GM12865 (cell line): ENCODE measurements at regions not wholly inside any gene's neighbourhood (a gene's known extent, or its start where the extent isn't known, plus 50 kb on each side); places are given as distances from the start of the nearest gene placed in this dataset.

Experiments
- DNase-seq: peaks from one replicate; pipeline ENCODE4 v3.0.0; 2010; ENCODE audit warnings: low read depth
- H3K4me3 ChIP-seq: 2 replicates; pipeline ENCODE4 v1.5.1; 2011; ENCODE audit warnings: mild to moderate bottlenecking, low read depth, low read length, control low read depth
- TF ChIP-seq, protein P1 (sequence below): IDR thresholded peaks from 2 replicates; pipeline ENCODE4 v1.5.1; 2011; ENCODE audit warnings: low read length, control low read depth, low read depth, inconsistent platforms; ENCODE audit not compliant: insufficient read depth; ENCODE audit errors: missing control alignments

DNA sequence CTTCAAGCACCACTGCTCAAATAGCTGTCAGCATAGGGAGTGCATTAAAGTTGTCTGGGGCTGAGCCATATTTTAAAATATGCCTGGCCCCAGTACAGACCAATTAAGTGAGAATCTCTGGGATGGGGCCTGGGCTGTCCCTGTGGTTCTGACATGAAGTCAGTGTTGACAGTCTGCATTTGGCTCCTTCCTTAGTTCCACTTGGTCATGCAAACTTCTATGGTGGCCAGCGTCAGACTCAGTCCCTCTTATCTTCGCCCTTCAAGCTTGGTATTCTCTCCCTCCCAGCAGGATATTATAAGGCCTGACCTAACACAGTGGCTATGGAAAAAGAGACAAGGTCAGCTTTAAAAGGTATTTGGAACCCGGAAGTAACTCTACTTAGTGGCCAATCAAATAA lies 177.2 kb downstream of the PMP22 start:
- no peak for DNase-seq
- H3K4me3 ChIP-seq, result no peak overlapping the region
- TF ChIP-seq, protein P1, sequence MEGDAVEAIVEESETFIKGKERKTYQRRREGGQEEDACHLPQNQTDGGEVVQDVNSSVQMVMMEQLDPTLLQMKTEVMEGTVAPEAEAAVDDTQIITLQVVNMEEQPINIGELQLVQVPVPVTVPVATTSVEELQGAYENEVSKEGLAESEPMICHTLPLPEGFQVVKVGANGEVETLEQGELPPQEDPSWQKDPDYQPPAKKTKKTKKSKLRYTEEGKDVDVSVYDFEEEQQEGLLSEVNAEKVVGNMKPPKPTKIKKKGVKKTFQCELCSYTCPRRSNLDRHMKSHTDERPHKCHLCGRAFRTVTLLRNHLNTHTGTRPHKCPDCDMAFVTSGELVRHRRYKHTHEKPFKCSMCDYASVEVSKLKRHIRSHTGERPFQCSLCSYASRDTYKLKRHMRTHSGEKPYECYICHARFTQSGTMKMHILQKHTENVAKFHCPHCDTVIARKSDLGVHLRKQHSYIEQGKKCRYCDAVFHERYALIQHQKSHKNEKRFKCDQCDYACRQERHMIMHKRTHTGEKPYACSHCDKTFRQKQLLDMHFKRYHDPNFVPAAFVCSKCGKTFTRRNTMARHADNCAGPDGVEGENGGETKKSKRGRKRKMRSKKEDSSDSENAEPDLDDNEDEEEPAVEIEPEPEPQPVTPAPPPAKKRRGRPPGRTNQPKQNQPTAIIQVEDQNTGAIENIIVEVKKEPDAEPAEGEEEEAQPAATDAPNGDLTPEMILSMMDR, result no peak

DNA sequence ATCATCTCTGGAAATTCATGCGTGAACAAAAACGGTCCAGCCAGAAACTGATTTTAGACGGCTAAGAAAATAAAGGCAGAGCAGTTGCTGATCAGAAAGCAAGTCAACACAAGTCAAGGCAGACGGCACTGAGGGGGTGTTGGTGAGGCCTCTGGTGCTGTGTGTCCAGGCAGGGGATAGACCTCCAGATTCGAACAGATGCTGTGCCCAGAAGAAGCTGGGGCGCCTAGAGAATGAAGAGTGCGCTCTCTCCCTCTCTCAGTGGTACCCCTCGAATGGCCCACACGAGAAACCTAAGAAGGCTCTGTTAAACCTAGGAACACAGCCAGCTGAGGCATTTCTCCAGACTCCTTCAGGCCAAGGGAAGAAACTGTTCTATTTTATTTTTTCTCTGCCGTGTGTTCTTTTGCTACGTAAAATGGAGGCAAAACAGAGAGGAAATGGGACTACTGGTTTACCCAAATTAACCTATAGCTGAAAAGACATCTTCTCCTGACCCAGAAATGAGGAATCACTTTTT lies 178.3 kb downstream of the PMP22 start:
- TF ChIP-seq, protein P1, result no peak
- no peak for DNase-seq
- no peak overlapping the region for H3K4me3 ChIP-seq

DNA sequence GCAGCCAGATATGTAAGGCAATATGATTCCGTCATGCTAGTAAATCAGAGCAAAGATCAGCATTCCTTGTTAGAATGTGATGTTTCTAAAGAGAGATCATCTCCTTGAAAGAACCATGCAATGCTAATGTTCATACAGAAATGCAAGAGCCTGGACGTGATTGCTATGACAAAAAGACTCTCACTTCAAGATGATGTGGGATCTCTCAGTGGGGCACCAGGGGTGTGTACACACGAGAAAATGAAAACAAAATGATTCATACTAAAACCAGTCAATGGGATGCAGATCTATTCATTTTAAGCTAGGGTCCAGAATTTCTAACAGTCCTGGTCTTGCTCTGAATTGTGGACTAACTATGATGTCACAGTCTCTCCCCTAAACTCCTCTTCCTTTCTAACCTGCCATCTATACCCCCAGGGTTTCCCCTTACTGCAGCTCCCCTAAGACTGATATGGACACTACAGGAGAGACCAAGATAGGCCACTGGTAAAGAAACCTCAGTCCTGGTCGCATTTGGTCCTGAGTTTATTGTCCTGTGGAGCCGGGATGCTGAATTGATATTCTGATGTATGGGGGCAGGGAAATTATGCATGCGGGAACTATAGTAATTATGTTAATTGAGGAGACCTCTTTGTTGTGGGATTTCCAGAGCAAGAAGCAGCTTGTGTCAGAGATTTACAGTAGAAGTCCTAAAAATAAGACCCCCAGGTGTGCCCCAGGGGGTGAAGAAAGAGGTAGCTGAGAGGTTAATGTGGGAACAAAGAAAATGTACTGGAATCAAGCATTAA lies 179.0 kb downstream of the PMP22 start:
- no peak overlapping the region for H3K4me3 ChIP-seq

DNA sequence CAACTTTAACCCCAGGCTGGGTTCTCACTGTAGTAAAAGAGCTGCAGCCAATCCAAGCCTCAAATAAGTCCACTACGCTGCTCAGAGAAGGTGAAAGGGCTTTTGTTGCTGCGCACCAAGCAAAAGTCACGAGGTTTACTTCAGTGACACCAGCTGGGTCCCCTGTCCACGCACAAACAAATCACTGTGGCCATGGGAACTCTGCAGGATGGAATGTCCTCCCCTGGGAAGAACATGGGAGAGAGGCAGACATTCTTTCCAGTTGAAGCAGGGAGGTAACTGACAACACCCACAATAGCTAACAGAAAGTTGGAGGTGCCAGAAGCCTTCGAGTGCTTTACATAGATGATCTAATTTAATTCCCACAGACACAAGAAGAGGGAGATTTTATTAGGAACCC lies 181.9 kb downstream of the PMP22 start:
- TF ChIP-seq, protein P1, result no peak
- DNase-seq, result no peak
- no peak overlapping the region for H3K4me3 ChIP-seq

More for the DNA sequence above, 179.0 kb downstream of the PMP22 start:
- no peak for DNase-seq
- TF ChIP-seq, protein P1, result no peak

DNA sequence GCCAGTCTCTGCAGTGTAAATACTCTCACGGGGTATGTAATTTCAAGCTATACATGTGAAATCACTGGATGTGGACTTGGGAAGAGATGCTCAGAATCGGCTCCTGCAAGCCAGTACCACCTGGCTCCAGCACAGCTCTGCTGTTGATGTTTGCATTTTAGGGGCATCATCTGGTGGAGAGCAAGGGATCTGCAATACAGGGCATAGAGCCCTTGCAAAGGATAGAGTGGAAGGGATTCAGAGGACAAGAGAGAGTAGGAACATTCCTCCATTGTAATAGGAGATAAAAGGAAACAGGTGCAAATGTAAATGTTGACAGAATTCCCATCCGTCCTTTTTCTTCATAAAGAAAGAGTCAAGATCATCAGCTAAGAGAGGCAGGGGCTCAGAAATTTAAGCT lies 184.1 kb downstream of the PMP22 start:
- DNase-seq, result no peak
- H3K4me3 ChIP-seq, result no peak overlapping the region
- TF ChIP-seq, protein P1, result no peak

GRCh38 chr17:15078570-15078969 lies 186.6 kb downstream of the PMP22 start:
- DNase-seq, result no peak

More at GRCh38 chr17:15078570-15078969, 186.6 kb downstream of the PMP22 start:
- TF ChIP-seq, protein P1, result no peak
- H3K4me3 ChIP-seq, result no peak overlapping the region
